ENCODE measurements at regions not wholly inside any gene's neighbourhood (a gene's known extent, or its start where the extent isn't known, plus 50 kb on each side); places are given as distances from the start of the nearest gene placed in this dataset.
A peak's percentile ranks its signal among the peaks of the same experiment; 100 is the strongest.

DNA sequence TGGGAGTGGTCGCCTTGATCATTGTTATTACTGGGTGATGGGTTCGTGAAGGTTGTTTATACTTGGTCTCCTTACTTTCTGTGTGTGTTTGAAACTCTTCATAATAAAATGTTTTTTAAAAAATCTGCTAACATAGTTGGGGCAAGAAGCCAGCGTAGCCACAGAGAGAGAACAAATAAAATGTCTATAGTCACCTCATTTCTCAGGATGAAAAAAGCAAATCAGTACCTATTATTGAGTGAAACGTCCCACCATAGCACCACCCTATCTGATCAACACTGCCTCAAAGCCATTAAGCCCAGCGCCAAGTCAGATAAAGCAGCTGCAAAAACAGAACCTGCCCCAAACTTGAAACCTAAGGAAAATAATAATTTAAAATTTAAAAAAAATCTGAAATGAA is 89.7 kb upstream of the TAB2 start:
- ATAC-seq, result no peak
- POLR2A ChIA-PET, result interaction anchor here (0.6 kb wide), 1 partner anchor 142 kb away, joined by 3 read pairs; no protein-coding TSS in a partner anchor
- CTCF ChIA-PET, result interaction anchor here (0.6 to 0.9 kb wide), 2 partner anchors 247 to 323 kb away, joined by 3 to 4 read pairs; no protein-coding TSS in a partner anchor

DNA sequence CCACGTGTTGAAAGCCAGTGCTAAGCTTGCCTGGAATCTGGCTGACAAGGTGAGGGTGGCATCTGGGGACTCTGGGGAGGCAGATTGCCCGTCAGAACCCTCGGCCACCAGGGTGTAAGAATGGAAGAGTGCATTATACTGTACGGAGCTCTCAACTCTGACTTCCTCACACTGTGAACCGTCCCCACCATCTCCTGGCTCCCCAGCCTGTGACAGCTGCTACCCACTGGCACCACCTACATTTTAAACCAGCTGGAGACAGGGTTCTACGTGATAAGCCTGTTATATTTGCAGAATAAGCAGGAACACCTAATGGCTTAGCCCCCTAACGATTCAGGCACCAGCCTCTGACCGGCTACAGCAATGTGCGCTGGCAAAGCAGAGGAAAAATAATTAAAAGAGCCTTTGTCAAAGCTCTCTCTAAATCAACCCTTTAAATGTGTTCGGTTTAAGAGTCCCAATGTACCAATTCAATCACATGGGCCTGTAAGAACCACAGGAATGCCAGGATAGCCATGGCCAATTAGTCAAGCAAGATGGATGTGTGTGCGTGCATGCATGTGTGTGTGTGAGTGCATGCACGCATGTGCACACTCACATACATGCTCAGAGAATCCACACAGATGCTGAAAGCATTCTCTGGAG is 89.1 kb upstream of the TAB2 start:
- Mint-ChIP-seq H3K27ac (no peak overlapping the region), H3K4me3 (no peak overlapping the region), H3K9me3 (ENCODE audit: low read depth) (no peaks in the 10 kb centered on the region), H3K27me3 (no peaks in the 10 kb centered on the region), H3K36me3 (ENCODE audit: low read depth) (no peaks in the 10 kb centered on the region), H3K4me1 (peaks cover 21% of the 10 kb centered on the region)
- intact Hi-C loops (cut with DNase I, micrococcal nuclease), result no loop called here
- ChIA-PET CTCF (interaction anchor here (0.6 to 0.9 kb wide), 2 partner anchors 246 to 373 kb away, joined by 3 read pairs; no protein-coding TSS in a partner anchor), POLR2A (no interaction called here)
- ATAC-seq (no peak), DNase-seq (no peak)

More for the DNA sequence above, 89.7 kb upstream of the TAB2 start:
- intact Hi-C loops (cut with DNase I, micrococcal nuclease), result no loop called here
- Mint-ChIP-seq H3K27me3 (no peaks in the 10 kb centered on the region), H3K9me3 (ENCODE audit: low read depth) (no peaks in the 10 kb centered on the region), H3K27ac (no peak overlapping the region), H3K4me3 (no peak overlapping the region), H3K36me3 (ENCODE audit: low read depth) (no peaks in the 10 kb centered on the region), H3K4me1 (peaks cover 14% of the 10 kb centered on the region)
- no peak for DNase-seq

DNA sequence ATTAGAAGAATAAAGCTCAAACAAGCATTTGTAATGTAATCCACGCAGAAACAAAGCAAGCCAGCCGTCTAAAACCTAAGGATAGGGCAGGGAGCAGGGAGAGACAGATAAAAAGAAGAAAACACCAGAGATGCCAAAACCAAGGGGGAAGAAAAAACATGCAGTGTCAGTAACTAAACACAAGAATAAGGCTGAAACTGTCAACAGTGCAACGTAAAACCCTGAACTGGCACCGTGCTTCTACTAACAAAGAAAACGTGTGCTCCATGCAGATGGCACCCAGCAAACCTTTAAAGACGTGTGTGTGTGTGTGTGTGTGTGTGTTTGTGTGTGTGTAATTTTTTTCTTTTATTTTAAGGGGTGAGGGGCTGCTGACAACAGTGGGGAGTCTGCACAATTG is 88.4 kb upstream of the TAB2 start:
- H3K4me1 Mint-ChIP-seq, result peaks cover 27% of the 10 kb centered on the region
- H3K27me3 Mint-ChIP-seq, result no peaks in the 10 kb centered on the region
- no peak overlapping the region for H3K27ac Mint-ChIP-seq
- DNase-seq (no peak), ATAC-seq (no peak)
- CTCF ChIA-PET, result no interaction called here
- no peaks in the 10 kb centered on the region for H3K36me3 Mint-ChIP-seq (ENCODE audit: low read depth)
- H3K4me3 Mint-ChIP-seq, result no peak overlapping the region
- no peaks in the 10 kb centered on the region for H3K9me3 Mint-ChIP-seq (ENCODE audit: low read depth)
- intact Hi-C loops (cut with DNase I, micrococcal nuclease), result no loop called here
- POLR2A ChIA-PET, result no interaction called here

DNA sequence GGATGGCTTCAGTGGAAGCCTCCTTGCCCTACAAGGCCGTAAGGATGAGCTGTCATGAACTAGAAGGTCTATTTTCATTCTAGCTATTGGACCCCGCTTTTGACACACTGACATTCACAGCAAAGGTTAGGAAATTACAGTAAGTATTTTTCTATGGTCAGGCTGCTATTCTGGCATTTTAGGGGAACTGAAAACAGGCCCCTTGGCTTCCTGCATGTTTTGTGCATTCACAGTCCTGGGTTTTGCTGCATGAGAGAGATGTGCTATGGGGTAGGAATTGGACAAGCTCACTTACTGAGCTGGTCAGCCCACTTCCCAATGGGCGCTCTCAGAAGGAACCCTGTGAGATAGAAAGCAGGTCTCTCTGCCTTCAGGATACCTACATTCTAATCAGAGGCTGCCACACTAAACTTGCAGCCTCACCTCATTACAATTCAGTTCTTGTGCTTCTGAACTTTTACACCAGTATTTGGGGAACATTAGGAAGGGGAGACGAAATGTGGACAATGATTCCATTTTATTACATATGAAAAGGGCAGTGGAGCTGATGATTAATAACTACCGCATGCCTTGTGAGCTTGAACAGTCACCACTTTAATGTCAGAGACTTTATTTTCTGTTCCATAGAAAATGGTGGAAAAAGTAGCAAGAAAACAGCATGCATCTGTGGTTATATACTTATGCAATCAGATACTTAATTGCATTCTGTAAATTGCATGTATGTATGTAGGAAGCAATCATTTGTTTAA is 86.6 kb upstream of the TAB2 start:
- intact Hi-C loops (cut with DNase I, micrococcal nuclease), result loop anchor here in 1 of 2 experiments (5.0 kb wide), 1 partner anchor 149 kb away; no protein-coding TSS in a partner anchor
- DNase-seq, result no peak
- H3K27me3 Mint-ChIP-seq, result no peaks in the 10 kb centered on the region
- H3K27ac Mint-ChIP-seq, result no peak overlapping the region
- CTCF ChIA-PET, result interaction anchor here (0.9 to 1.7 kb wide), 6 partner anchors 8 to 144 kb away, joined by 3 to 8 read pairs (median 4); no protein-coding TSS in a partner anchor
- POLR2A ChIA-PET, result no interaction called here
- H3K4me3 Mint-ChIP-seq, result no peak overlapping the region
- peaks cover 44% of the 10 kb centered on the region for H3K4me1 Mint-ChIP-seq
- no peaks in the 10 kb centered on the region for H3K9me3 Mint-ChIP-seq (ENCODE audit: low read depth)
- no peaks in the 10 kb centered on the region for H3K36me3 Mint-ChIP-seq (ENCODE audit: low read depth)
- ATAC-seq, result no peak

DNA sequence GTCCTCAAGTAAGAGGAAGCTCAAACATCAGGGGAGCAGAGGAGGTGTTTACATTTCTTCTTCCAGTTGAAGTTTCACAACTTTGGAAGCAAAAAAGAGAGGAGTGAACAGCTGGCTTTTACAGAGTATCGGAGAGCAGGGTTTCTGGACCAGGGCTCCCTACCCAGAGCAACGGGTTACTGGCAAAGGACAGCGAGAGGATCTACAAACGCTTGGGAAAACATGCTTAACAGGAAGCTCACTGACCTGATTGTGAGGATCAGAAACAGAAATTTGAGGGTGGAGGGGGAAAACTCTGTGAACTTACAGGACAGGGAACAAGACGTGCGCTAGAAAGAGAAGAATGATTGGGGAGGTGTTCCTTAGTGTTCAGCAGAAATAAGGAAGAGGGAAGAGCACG is 85.7 kb upstream of the TAB2 start:
- ATAC-seq (no peak), DNase-seq (no peak)
- CTCF ChIA-PET, result interaction anchor here (1.1 to 1.7 kb wide), 3 partner anchors 9 to 19 kb away, joined by 4 to 8 read pairs (median 5); no protein-coding TSS in a partner anchor
- POLR2A ChIA-PET, result no interaction called here
- no peaks in the 10 kb centered on the region for H3K36me3 Mint-ChIP-seq (ENCODE audit: low read depth)
- no peaks in the 10 kb centered on the region for H3K27me3 Mint-ChIP-seq
- H3K27ac Mint-ChIP-seq, result peak overlapping the region; percentile 63
- H3K4me1 Mint-ChIP-seq, result peaks cover 44% of the 10 kb centered on the region
- intact Hi-C loops (cut with DNase I, micrococcal nuclease), result loop anchor here in 1 of 2 experiments (2.0 to 5.0 kb wide), 2 partner anchors 83 to 149 kb away; no protein-coding TSS in a partner anchor
- H3K4me3 Mint-ChIP-seq, result no peak overlapping the region
- no peaks in the 10 kb centered on the region for H3K9me3 Mint-ChIP-seq (ENCODE audit: low read depth)

DNA sequence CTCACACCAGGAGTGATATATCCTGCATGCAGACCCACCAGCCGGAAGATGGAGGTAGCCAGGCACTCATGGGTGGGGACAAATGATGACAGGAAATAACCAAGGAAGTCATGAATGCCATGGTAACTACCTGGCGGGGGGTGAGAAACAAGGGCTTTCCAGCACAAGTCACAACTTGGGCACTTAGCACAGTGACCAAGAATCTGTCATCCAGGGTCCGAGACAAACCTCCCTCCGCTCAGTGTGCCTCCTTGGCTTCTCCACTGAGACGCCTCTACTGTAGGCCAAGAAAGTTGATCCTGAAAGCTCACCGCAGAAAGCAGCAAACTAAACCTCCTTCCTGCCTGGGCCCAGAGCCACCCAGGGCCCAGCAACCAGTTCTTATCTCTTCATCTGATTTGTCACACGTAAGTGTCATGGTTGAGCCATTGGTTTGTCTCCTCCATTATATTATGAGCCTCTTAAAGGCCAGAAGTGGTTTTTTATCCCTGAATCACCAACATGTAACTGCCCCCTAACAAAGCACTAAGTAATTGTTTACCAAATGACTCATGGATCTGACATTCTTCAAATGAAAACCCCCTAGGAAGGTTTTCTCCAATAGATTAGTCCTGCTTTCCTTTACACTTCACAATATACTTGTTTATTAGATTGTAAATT is 84.3 kb upstream of the TAB2 start:
- CTCF ChIA-PET, result interaction anchor here (0.6 kb wide), 1 partner anchor 49 kb away, joined by 7 read pairs; no protein-coding TSS in a partner anchor
- H3K27me3 Mint-ChIP-seq, result no peaks in the 10 kb centered on the region
- H3K36me3 Mint-ChIP-seq (ENCODE audit: low read depth), result no peaks in the 10 kb centered on the region
- peak overlapping the region; percentile 62 for H3K4me3 Mint-ChIP-seq
- intact Hi-C loops (cut with DNase I, micrococcal nuclease), result loop anchor here (1.0 to 5.0 kb wide), 4 partner anchors 20 to 151 kb away; no protein-coding TSS in a partner anchor
- H3K4me1 Mint-ChIP-seq, result peaks cover 44% of the 10 kb centered on the region
- peak overlapping the region; percentile 98 for H3K27ac Mint-ChIP-seq
- POLR2A ChIA-PET, result no interaction called here
- peaks cover 7% of the 10 kb centered on the region for H3K9me3 Mint-ChIP-seq (ENCODE audit: low read depth)
- DNase-seq, result peak; percentile 65
- peak; percentile 69 for ATAC-seq

DNA sequence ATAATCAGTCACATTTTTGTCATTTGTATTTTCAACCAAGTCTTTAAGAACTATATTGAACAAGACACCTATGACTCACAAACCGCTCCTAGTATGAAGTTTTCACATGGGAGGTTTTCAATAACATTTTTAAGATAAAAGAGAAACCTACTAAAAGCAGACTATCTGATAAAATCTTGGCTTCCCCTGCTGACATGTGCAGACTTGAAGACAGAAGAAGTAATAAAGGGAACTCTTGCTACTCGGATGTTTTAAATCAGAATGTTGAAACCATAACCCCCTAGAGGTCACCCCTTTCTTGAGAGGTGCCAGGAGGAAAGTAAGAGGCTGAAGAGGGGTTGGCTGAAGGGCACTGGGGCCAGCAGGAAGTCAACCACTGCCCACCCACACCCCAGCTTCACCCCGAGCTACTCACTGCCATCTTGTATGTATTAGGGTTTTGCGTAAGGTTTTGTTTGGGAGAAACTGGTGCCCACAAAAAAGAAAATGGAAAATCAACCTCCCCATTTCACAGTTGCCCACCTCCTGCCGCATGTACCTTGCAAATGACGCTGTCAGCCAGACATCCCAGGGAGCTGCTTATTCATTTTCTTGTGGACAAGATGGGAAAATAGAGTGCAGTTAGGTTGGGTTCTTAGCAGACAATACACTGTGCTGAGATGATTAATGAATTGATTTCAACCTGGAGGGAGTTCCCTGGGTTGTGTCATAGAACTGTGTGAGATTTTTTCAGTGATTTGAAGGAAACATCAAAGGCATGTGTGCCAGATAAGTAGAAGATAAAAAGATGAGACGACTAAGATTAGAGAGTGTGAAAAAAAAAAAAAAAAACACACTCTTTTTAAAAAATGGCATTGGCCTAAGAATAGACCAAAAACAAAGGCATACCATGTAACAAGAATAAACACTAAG is 83.2 kb upstream of the TAB2 start:
- POLR2A ChIA-PET, result interaction anchor here (1.7 kb wide), 1 partner anchor 83 kb away, joined by 10 read pairs; the partner anchor contains the start of gene TAB2
- H3K27me3 Mint-ChIP-seq, result no peaks in the 10 kb centered on the region
- H3K4me1 Mint-ChIP-seq, result peaks cover 44% of the 10 kb centered on the region
- peak overlapping the region; percentile 62 for H3K4me3 Mint-ChIP-seq
- CTCF ChIA-PET, result interaction anchor here (0.6 to 1.5 kb wide), 5 partner anchors 9 to 206 kb away, joined by 3 to 4 read pairs (median 3); no protein-coding TSS in a partner anchor
- DNase-seq (peak; percentile 62), ATAC-seq (peak; percentile 75)
- H3K36me3 Mint-ChIP-seq (ENCODE audit: low read depth), result peaks cover 2% of the 10 kb centered on the region
- H3K27ac Mint-ChIP-seq, result peak overlapping the region; percentile 98
- intact Hi-C loops (cut with DNase I, micrococcal nuclease), result loop anchor here (1.0 to 5.0 kb wide), 11 partner anchors 36 to 202 kb away; no protein-coding TSS in a partner anchor
- H3K9me3 Mint-ChIP-seq (ENCODE audit: low read depth), result peaks cover 15% of the 10 kb centered on the region

DNA sequence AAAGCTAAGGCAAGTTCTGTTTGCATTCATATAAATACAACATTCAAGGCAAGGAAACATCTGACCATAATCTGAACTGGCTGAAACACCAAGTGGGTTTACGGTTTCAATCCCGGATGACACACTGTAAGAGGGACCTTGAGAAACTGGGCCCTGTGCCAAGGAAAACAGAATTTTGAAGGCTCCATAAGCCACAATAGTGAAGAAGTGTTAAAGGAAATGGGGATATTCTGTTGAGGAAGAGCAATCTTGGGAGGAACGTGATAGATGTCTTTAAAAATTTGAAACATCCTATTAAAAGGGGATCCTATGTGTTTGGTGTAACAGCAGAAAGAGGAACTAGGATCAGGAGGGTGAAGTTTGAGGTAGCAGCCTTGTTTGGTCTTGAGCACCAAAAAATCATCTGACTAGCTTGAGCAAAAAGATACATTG is 82.4 kb upstream of the TAB2 start:
- peaks cover 44% of the 10 kb centered on the region for H3K4me1 Mint-ChIP-seq
- H3K27ac Mint-ChIP-seq, result peak overlapping the region; percentile 98
- ChIA-PET POLR2A (interaction anchor here (0.6 to 1.7 kb wide), 2 partner anchors 82 to 781 kb away, joined by 3 to 10 read pairs; partner anchors contain the start of gene TAB2), CTCF (interaction anchor here (0.7 to 1.5 kb wide), 3 partner anchors 22 to 206 kb away, joined by 3 to 4 read pairs (median 3); no protein-coding TSS in a partner anchor)
- no peaks in the 10 kb centered on the region for H3K27me3 Mint-ChIP-seq
- ATAC-seq, result no peak
- intact Hi-C loops (cut with DNase I, micrococcal nuclease), result loop anchor here (2.0 kb wide), 4 partner anchors 36 to 202 kb away; no protein-coding TSS in a partner anchor
- peaks cover 2% of the 10 kb centered on the region for H3K36me3 Mint-ChIP-seq (ENCODE audit: low read depth)
- H3K4me3 Mint-ChIP-seq, result no peak overlapping the region
- peaks cover 16% of the 10 kb centered on the region for H3K9me3 Mint-ChIP-seq (ENCODE audit: low read depth)
- DNase-seq, result peak; percentile 20

DNA sequence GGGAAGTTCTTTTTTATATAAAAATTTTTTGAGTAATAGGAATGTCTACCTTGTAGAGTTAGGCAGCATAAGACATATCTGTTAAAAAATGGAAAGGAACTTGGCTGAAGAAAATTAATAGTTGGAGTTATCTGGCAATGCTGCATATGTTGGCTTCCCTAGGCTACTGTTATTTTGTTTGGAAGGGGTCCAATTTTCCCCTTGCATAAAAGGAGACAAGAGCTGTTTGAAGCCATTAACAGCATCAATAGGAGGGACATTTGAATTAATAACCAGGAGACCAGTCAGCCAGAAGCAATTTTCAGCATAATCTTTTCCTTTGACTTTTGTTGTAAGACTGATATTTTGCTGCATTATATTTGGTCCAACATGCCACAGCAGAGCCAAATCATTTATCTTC is 80.9 kb upstream of the TAB2 start:
- POLR2A ChIA-PET, result no interaction called here
- intact Hi-C loops (cut with DNase I, micrococcal nuclease), result no loop called here
- CTCF ChIA-PET, result interaction anchor here (0.7 kb wide), 2 partner anchors 11 to 197 kb away, joined by 3 read pairs; no protein-coding TSS in a partner anchor

DNA sequence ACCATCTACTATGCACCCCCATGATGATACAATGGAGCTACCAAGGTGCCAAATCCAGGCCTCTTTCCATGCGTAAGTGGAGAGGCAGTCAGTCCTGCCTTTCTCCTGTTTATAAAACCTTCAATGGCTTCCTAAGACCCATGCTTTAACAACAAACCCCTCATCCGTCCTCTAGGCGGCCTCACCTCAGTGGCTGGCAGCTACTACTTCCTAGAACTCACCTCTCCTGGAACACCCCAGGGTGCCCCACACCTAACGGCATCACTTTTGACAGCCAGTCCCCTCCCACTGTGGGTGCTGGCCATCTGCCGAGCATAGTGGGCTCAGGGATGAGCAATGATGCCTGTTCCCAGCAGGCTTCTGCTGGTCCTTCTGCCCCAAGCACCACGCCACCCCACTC is 80.0 kb upstream of the TAB2 start:
- ATAC-seq, result no peak
- Mint-ChIP-seq H3K4me1 (peaks cover 33% of the 10 kb centered on the region), H3K9me3 (ENCODE audit: low read depth) (peaks cover 24% of the 10 kb centered on the region), H3K36me3 (ENCODE audit: low read depth) (peaks cover 5% of the 10 kb centered on the region), H3K27me3 (no peaks in the 10 kb centered on the region), H3K4me3 (no peak overlapping the region), H3K27ac (no peak overlapping the region)
- POLR2A ChIA-PET, result no interaction called here
- CTCF ChIA-PET, result interaction anchor here (0.5 kb wide), 1 partner anchor 20 kb away, joined by 3 read pairs; no protein-coding TSS in a partner anchor
- intact Hi-C loops (cut with DNase I, micrococcal nuclease), result no loop called here
- DNase-seq, result no peak

More for the DNA sequence above, 80.9 kb upstream of the TAB2 start:
- DNase-seq, result no peak
- Mint-ChIP-seq H3K27me3 (no peaks in the 10 kb centered on the region), H3K27ac (no peak overlapping the region), H3K9me3 (ENCODE audit: low read depth) (peaks cover 20% of the 10 kb centered on the region), H3K4me1 (peaks cover 40% of the 10 kb centered on the region), H3K4me3 (no peak overlapping the region), H3K36me3 (ENCODE audit: low read depth) (peaks cover 3% of the 10 kb centered on the region)
- no peak for ATAC-seq

Data from activated CD4-positive, alpha-beta T cell treated with anti-CD3 and anti-CD28 coated beads for 36 hours (primary cell).